Liver (tissue), 3 donors: ENCODE measurements at regions not wholly inside any gene's neighbourhood (a gene's known extent, or its start where the extent isn't known, plus 50 kb on each side); places are given as distances from the start of the nearest gene placed in this dataset.
"Not testable (repeated sequence)": the region's sequence is repeated elsewhere in the genome, so short reads cannot be mapped to it uniquely, and the experiment has no call there.

Experiments
- ATF3 ChIP-seq: IDR thresholded peaks from 2 replicates; pipeline ENCODE4 v1.6.1; 2016; ENCODE audit warnings: antibody characterized with exemption
- CTCF ChIP-seq: fragments of 150-350 bp; IDR thresholded peaks from 2 replicates; pipeline ENCODE4 v1.5.1; 2017; ENCODE audit warnings: improper control_type of control experiment, low read depth, low read length; ENCODE audit not compliant: missing input control
- JUND ChIP-seq, 2 donors: IDR thresholded peaks; 2 replicates each; pipeline ENCODE4 v1.6.1; 2016; ENCODE audit warnings: antibody characterized with exemption in 2 of 2
- MAX ChIP-seq: IDR thresholded peaks from 2 replicates; pipeline ENCODE4 v1.6.1; 2016; ENCODE audit warnings: antibody characterized with exemption
- donor health status: healthy.
- donor health status: healthy.

- TF ChIP-seq CTCF; JUND (IDR thresholded peaks at IDR 0.05); MAX; ATF3: not testable (repeated sequence)
These were observed 394.0 kb upstream of the SLC10A2 start for GRCh38 chr13:103460246-103460645.
